GM13976 (cell line): ENCODE measurements at regions not wholly inside any gene's neighbourhood (a gene's known extent, or its start where the extent isn't known, plus 50 kb on each side); places are given as distances from the start of the nearest gene placed in this dataset.

Source experiments
- DNase-seq: peaks from one replicate; pipeline ENCODE4 v3.0.0; 2012; ENCODE audit warnings: low spot score
- in situ Hi-C: fragments of 300-500 bp; cut with MboI; formaldehyde crosslinking; loops from one replicate; pipeline ENCODE4 v1.12.0; 2022; ENCODE audit warnings: low sequenced_read_pairs, mixed read lengths, inconsistent platforms; ENCODE audit not compliant: unreplicated experiment
- TF ChIP-seq, protein P1 (sequence below): IDR thresholded peaks from 2 replicates; pipeline ENCODE4 v1.5.1; 2012; ENCODE audit warnings: borderline replicate concordance, mild to moderate bottlenecking; ENCODE audit not compliant: insufficient read depth; ENCODE audit errors: extremely low read depth, missing control alignments, control extremely low read depth

DNA sequence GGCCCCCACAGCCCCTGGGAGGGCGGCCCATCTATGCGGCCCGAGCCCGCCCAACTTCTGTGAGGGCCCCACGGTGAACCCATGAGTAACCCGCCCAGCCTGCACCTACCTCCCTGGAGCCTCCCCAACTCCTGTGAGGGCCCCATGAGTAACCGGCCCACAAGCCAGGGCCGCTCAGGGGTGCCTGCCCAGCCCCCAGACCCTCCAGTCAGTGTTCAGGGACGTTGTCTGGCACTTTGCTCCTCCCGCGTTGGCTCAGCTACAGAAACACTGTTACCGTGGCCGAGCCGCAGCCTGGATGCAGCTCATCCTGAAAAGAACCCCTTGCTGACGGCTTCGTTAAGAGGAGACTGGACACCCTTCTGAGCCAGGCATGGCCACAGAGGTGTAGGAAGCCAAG, 179.6 kb downstream of the BRD1 start:
- no peak for DNase-seq
- in situ Hi-C loops = no loop called here
- TF ChIP-seq, protein P1, sequence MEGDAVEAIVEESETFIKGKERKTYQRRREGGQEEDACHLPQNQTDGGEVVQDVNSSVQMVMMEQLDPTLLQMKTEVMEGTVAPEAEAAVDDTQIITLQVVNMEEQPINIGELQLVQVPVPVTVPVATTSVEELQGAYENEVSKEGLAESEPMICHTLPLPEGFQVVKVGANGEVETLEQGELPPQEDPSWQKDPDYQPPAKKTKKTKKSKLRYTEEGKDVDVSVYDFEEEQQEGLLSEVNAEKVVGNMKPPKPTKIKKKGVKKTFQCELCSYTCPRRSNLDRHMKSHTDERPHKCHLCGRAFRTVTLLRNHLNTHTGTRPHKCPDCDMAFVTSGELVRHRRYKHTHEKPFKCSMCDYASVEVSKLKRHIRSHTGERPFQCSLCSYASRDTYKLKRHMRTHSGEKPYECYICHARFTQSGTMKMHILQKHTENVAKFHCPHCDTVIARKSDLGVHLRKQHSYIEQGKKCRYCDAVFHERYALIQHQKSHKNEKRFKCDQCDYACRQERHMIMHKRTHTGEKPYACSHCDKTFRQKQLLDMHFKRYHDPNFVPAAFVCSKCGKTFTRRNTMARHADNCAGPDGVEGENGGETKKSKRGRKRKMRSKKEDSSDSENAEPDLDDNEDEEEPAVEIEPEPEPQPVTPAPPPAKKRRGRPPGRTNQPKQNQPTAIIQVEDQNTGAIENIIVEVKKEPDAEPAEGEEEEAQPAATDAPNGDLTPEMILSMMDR = no peak

DNA sequence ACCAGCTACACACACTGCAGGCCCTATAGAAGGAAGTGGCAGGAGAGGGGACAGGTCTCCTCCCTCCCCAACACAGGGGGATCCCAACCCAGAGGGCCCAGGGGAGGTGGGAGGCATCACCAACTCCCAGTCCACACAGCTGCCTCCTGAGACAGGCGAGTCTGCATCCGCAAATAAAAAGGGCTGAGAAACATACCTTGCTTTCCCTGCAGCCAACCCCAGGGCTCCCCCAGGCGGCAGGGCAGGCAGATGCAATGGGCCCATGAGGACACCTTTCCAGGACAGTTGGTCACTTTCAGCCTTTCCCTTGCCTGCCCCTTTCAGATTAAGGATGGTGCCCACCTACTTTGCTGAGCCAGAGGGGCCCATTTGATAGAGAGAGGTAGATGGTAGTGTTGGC, 180.0 kb downstream of the BRD1 start:
- no peak for DNase-seq
- TF ChIP-seq, protein P1 = no peak
- in situ Hi-C loops = no loop called here

DNA sequence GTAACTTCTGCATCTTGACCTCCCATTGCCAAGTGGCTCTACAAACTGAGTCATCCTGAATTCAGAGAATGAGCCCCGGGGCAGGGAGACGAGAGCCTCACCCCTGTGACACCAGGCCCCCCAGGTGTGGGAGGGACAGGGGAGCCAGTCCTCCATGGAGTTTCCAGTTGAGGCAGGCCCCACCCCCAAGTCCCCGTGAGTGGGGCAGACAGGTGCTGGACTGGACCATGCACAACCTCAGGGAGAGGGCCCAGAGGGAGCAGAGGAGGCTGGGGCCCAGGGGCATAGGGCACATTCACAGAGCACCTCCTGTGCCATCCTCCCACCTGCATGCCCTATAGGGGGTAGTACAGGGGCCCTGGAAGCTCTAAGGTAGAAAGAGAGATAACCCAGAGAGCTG, 180.8 kb downstream of the BRD1 start:
- TF ChIP-seq, protein P1 = no peak
- DNase-seq = no peak
- in situ Hi-C loops = no loop called here

DNA sequence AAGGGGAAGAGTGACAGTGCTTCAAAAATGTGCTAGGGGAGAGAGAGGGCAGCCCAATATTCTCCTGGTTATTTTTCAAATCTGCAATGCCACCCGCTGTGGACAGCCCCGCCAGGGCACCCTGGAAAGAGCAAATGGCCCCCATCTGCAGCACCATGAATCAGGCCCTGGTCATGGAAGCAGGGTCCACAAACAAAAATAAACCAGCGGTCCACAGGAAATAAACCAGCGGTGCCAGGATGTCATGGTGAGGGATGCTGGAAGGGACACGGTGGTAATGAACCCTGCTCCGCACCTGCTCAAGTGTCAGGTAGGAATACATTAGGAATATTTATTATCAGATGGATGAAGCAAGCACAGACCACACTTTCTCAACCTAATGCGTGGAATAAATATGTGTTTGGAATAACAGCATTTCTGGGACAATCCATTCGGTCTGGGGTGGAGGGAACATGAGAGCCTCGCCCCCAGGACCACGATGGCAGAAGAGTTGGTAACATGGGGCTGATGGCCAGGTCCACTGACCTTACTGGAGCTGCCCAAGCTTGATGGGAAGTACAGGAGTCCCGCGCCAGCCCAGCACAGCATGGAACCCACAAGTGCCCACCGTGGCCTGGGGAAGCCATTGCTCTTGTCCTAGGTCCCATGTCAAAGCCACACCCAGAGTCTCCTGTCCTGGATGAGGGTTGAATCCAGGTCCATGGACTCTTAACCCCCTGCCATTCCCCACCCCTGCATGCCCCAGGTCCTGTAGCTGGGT, 181.7 kb downstream of the BRD1 start:
- no peak for DNase-seq
- TF ChIP-seq, protein P1 = no peak
- in situ Hi-C loops = no loop called here

DNA sequence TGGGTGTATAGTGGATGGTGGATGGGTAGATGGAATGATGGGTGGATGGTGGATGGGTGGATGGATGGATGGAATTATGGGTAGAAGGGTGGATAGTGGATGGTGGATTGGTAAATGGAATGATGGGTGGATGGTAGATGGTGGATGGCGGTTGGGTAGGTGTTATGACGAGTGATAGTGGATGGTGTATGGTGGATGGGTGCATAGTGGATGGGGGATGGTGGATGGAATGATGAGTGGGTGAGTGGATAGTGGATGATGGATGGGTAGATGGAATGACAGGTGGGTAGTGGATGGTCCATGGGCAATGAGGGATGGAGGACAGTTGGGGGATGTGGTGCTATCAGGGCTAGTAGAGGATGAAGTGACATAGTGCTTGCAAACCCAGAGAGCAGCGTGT, 182.4 kb downstream of the BRD1 start:
- TF ChIP-seq, protein P1 = no peak
- no peak for DNase-seq
- in situ Hi-C loops = no loop called here

DNA sequence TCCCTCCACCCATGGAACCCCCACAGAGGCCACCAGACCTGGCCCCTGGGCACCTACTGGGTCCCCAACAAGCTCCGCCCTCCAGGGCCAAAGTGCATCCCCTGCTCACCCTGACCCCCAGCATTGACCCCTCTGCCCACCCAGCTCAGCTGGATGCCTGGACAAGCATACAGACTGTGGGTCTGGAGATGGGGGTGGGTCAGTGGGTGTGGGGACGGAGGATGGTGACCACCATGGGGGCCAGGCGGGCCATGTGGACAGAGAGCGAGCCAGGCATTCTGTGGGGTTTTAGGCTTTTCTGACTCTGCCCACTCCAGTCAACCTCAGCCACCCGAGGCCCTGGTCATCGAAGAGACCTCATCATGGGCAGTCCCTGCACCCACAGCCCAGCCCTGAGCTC, 183.7 kb downstream of the BRD1 start:
- no peak for DNase-seq
- in situ Hi-C loops = no loop called here
- TF ChIP-seq, protein P1 = no peak

DNA sequence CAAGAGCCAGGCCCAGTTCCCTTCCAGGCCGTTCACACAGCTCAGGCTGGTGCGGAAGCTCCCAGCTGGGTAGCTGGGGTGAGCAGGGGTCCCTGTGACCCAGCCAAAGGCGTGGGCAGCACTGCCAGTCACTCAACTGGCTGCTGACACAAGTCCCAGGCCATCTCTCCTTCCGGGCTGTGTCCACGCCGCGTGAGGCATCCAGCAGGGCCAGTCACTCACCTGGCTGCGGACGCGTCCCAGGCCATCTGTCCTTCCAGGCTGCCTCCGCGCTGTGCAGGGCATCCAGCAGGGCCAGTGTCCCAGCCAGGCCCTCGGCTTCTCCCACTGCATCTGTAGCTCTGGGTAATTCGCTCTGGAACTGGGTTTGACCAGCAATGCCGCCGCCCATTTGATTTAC, 184.2 kb downstream of the BRD1 start:
- no peak for DNase-seq
- in situ Hi-C loops = no loop called here
- TF ChIP-seq, protein P1 = no peak
